EL (cell line): ENCODE measurements at regions not wholly inside any gene's neighbourhood (a gene's known extent, or its start where the extent isn't known, plus 50 kb on each side); places are given as distances from the start of the nearest gene placed in this dataset.
A peak's percentile ranks its signal among the peaks of the same experiment; 100 is the strongest.

Experiments
- DNase-seq: peaks from one replicate; pipeline ENCODE4 v3.0.0-alpha.2; 2016

DNA sequence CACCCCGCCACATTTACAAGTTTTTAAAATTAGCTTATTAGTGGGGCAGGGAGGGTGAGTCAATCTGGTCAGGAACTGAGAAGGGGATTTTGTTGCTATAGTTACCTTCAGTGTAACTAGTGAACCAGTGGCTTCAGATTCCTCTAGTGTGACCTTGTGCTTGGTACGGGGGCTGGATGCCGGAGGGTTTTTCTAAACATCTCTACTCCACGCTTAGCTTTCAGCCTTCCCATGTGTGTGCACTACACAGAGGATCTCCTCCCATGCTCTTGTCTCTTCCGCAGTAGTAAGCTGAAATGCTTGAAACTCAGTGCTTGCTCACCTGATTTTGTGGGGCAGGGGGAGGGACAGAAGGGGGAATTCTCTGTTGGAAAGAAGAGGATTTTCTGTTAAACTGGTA is 67.9 kb upstream of the AKAP13 start:
- DNase-seq: peak; percentile 49

DNA sequence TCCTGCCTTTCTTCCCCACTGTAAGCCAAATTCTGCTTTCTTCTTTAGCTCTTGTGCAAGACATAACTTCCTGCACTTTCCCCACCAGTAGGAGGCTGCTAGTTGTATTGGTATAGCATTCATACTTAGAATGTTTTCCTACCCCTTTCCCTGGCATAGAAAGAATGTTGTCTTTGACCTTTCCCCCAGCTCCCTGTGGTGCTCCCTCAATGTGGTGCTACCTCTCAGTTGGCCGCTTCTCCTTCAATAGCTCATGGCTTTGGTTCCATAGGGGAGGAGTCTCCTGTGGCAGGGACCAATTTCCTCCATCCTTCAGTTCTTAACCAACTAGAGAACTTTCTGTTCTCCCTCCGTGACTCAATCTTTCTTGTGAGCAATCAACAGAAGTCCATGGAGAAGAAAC is 67.5 kb upstream of the AKAP13 start:
- DNase-seq: peak; percentile 58

DNA sequence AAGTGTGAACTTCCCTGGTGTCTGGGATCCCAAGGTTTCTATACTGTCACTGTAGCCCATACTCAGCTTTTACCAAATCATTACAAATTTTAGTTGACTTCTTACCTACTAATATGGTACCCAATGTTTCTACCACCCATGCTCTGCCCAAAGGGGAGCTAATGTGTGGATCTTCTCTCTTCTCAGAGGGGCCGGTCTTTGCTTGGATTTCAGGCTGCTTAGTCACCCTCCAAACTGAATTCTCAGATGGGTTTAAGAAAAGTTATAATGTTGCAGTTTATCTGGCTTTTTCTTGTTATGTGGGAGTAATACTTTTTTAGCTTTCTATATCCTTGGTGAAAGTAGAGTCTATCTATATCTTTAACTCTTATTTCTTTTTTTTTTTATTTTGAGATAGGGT is 67.1 kb upstream of the AKAP13 start:
- DNase-seq: peak; percentile 46

DNA sequence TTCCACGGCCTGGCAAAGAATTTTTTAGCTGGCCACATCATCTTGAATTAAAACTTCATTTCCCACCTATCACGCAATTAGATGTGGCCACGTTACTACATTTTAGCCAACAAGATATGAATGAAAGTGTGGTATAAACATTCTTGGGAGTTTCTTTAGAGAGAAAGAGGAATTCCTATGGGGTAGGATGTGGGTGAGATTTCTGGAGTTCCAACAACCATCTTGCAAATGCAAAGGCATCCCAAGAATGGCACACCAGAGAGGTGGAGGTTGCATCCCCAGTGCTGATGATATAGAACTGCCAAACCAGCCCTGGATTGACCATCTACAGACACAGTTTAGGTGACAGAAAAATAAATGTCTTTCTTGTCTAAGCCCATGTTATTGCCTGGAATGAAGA is 66.3 kb upstream of the AKAP13 start:
- DNase-seq: peak; percentile 60

DNA sequence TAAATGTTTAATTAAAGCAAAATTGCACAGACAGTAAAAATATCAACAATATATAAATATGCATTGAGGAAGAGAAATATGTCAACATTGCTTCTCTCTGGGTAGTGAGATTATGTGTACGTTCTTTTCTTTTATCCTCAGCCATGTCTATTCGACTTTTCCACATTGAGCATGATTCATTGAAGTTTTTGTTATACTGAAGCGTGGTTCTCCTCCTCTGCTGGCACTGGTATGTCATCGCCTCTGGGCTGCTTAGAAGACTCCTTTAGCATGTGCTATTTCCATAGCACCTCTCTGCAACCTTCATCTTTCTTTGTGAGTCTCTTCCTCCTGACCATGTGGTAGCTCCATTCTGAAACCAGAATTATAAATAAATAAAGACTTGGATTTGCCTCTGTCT is 65.8 kb upstream of the AKAP13 start:
- peak; percentile 48 for DNase-seq

DNA sequence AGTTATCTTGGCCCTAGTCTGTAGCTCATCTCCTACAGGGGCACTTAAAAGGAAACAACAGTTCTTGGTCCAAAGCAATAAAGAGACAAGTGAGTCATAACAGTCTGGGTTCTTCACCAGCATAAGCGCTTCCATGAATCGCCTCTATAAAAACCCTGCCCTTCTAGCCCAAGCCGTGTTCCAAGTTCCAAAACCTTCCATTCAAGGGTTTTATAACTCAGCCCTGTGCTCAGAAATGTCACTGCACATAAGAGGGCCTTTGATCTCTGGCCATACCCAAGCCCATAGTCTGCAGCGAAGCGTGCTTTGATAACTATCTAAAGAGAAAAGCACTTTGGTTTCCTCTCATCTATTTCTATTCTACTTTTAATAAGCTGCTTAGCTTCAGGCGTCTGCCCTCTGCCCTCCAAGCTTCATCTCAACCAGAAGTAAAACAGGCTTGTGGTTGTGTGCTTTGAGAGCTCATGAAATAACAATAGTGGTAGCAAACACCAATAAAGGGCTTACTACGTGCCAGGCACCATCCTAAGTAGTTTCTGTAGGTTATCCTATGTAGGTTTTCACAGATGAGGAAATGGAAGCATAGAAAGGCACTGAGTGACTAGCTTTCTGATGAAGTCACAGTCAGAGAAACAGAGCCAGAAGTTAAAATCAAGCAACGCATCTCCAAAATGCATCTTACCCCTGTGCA is 64.0 kb upstream of the AKAP13 start:
- DNase-seq: peak; percentile 71

DNA sequence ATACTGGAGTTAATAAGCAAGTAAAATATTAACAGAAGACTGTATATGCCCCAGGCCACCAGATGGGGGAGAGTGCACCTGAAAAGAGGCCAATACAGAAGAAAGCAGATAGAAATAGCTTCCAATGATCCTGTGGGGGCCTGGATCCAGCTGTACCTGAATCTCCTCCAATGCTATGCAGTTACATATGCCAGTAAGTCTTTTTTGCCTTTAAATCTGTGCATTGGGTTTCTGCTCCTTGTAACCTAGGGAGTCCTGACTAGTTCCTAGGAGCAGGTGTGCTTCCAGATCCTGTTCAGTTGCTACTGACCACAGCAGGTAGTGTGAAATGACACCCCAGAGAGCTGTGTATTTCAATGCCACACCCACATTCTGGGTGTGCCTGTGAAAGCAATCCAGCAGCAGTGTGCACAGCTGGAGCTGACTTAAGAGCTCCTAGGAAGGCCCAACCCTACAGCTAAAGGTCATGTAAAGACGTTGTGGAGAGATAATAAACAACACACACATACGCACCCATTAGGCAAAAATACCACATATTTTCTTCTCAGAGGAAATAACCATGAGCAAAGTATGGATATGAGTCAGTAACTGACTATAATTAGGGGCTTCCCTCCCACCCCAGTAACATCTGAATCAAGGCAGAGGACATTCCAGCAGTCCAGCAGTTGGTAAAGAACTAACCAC is 62.2 kb upstream of the AKAP13 start:
- DNase-seq: peak; percentile 94

DNA sequence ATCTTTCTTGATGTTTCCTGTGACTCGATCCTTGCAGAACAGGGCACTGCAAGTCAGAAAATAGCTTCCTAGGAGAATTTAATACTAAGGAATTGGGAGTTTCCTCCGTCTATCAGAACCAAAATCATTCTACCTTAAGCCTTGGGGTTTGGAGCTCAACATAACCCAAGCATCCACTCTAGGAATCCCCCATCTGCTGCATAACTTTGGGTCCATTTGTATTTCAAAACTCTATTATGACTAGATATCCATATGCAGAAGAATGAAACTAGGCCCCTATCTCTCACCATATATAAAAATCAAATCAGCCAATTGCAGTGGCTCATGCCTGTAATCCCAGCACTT is 61.7 kb upstream of the AKAP13 start:
- DNase-seq: no peak

DNA sequence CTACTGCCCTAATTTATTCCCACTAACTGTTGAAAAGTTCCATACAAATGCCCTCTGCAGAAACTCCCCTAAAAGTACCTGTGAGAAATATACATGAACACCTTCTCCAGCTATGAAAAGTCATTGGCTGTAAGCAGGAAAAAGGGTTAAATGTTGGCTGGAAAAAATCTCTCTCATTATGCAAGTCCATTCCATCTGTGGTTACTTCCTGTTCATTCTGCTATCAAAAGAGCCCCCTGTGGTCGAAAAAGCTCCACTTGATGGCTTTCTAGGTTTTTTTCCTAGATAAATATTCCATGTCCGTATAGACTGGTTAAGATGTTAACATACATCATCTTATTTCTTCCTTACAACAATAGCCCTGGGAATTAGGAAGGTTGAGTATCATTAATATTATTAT is 56.2 kb upstream of the AKAP13 start:
- DNase-seq: no peak

DNA sequence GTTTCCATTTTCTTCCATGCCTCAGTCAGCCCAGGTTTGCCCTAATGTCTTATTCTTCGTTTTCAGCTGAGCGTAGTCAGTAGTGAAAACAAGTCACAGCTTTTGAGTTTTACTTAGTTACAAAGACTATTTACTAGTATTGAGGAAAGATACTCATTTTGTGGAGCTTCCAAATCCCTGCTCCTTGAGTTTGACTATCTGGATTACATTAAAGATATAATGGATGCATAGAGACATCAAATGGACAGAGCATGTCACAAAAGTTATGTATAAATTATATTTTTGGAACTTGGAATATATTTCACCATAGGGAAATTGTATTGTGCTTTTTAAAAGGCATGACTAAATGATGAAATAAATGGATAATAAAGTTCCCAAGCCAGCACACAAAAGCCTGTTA is 54.6 kb upstream of the AKAP13 start:
- DNase-seq: no peak

DNA sequence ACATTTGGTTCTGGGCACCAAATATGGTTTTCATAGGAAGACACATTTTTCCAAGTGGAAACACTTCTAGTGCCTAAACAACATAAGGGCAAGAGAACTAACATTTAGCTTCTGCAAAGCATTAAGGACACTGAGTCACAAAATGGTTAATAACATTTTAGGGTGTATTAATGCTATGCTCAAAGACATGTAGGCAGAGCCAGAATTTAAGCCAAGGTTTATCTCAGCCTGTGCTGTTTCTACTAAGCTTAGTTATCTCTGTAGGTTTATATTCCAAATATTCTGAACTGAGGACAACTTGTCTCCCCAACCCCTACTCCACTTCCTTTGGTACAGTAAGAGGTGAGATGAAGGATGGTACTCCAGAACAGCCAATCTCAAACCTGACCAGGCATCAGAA is 54.1 kb upstream of the AKAP13 start:
- DNase-seq: no peak

DNA sequence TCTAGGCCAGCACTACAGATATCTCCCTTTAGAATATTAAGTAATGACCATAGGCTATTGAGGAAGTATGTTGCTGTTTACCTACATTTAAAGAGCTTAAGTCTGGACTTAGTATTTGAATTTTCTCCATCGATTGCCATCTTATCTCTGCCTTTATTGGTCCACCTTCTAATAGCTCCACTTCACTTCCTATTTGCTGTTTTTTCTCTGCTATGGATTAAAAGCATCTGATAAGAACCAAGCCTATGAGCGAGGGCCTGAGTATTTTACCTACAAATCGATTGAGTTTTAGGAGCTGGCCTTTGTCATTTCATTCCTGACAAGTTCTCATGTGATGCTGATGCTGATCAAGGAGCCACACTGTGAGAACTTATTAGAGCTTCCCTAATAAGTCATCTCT is 52.6 kb upstream of the AKAP13 start:
- DNase-seq: no peak

DNA sequence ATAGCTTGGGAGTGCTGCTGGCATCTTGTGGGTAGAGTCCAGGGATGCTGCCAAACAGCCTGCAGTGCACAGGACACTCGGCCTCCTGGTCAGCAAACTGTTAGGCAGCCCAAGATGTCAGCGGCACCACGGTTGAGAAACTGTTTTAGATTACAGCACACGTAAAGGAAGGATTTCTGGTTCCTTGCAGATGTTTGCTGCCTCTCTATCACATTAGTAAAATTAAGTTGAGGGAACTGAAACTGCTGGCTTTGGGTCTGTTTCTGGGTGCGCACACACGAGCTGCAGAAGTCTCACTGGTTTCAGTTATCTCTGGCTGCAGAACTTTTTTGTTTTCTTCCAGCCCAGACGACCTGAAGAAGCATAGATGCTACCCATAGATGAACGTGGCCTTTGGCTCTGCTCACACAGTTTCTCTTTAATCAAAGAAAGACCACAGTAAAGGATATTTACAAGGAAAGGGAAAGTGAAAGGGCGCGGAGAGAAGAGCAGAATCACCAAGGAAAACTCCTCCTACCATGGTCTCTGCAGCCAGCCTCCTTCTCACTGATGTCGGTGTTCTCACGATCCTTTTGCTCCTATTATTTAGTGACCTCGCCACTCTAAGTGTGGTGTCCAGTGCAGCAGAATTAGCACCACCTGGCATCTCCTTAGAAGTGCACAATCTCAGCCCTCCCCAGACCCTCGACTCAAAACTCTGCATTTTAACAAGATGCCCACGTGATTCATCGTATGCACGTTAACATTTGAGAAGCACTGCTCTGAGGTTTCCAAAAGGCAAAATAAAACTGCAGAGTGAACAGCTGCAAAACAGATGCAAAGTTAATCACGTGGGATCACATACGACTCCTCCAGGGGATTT is 50.6 kb upstream of the AKAP13 start:
- peak; percentile 69 for DNase-seq
